GM23338 (cell line): ENCODE measurements at regions not wholly inside any gene's neighbourhood (a gene's known extent, or its start where the extent isn't known, plus 50 kb on each side); places are given as distances from the start of the nearest gene placed in this dataset.

Experiments used
- ATAC-seq: fragments of 200-7000 bp; cut with Tn5 transposase; 3 replicates; pipeline ENCODE4 v1.9.1; 2020
- DNase-seq: peaks from one replicate; pipeline ENCODE4 v3.0.0-alpha.2; 2015; ENCODE audit warnings: low spot score
- H2AFZ ChIP-seq: fragments of 200-600 bp; sonication (generic); 2 replicates; pipeline ENCODE4 v1.8.0; 2016; ENCODE audit warnings: antibody characterized with exemption, mild to moderate bottlenecking, moderate library complexity
- H3F3A ChIP-seq: fragments of 200-600 bp; sonication (generic); replicated peaks from 2 replicates; pipeline ENCODE4 v1.8.0; 2017; ENCODE audit warnings: antibody characterized with exemption, mixed run types, low read depth
- H3K27ac ChIP-seq: fragments of 200-600 bp; sonication (generic); 2 replicates; pipeline ENCODE4 v1.6.1; 2016; ENCODE audit warnings: low read depth
- H3K27me3 ChIP-seq: fragments of 200-600 bp; sonication (generic); 2 replicates; pipeline ENCODE4 v1.8.0; 2016; ENCODE audit warnings: mild to moderate bottlenecking, mixed run types, moderate library complexity; ENCODE audit not compliant: insufficient read depth
- H3K36me3 ChIP-seq: fragments of 200-600 bp; sonication (generic); 2 replicates; pipeline ENCODE4 v1.8.0; 2016; ENCODE audit warnings: mild to moderate bottlenecking; ENCODE audit not compliant: insufficient read depth
- H3K4me1 ChIP-seq: fragments of 200-600 bp; sonication (generic); 2 replicates; pipeline ENCODE4 v1.8.0; 2016; ENCODE audit warnings: mild to moderate bottlenecking, moderate library complexity; ENCODE audit not compliant: insufficient read depth
- H3K4me2 ChIP-seq: fragments of 200-600 bp; sonication (generic); 2 replicates; pipeline ENCODE4 v1.7.1; 2017; ENCODE audit warnings: mixed run types
- H3K4me3 ChIP-seq: fragments of 200-600 bp; sonication (generic); 2 replicates; pipeline ENCODE4 v1.6.1; 2016; ENCODE audit warnings: mixed run types
- H3K79me2 ChIP-seq: fragments of 200-600 bp; sonication (generic); replicated peaks from 2 replicates; pipeline ENCODE4 v1.8.0; 2017; ENCODE audit warnings: mild to moderate bottlenecking; ENCODE audit not compliant: insufficient read depth
- H3K9me2 ChIP-seq: fragments of 200-600 bp; sonication (generic); 2 replicates; pipeline ENCODE4 v1.8.0; 2017; ENCODE audit not compliant: insufficient read depth
- H4K20me1 ChIP-seq: fragments of 200-600 bp; sonication (generic); replicated peaks from 2 replicates; pipeline ENCODE4 v1.8.0; 2017; ENCODE audit warnings: mild to moderate bottlenecking; ENCODE audit not compliant: insufficient read depth
- H3K27ac Mint-ChIP-seq: 2 replicates; pipeline ENCODE4 v1.8.0; 2020; ENCODE audit warnings: inconsistent platforms, mild to moderate bottlenecking, moderate library complexity, mixed read lengths
- H3K27me3 Mint-ChIP-seq: 3 replicates; pipeline ENCODE4 v1.8.0; 2022; ENCODE audit warnings: low read depth, mild to moderate bottlenecking, moderate library complexity, mixed read lengths, inconsistent platforms; ENCODE audit not compliant: insufficient read depth, poor library complexity
- H3K36me3 Mint-ChIP-seq: 3 replicates; pipeline ENCODE4 v1.8.0; 2021; ENCODE audit warnings: low read depth, mild to moderate bottlenecking, inconsistent platforms, moderate library complexity, mixed read lengths
- H3K4me1 Mint-ChIP-seq: 3 replicates; pipeline ENCODE4 v1.8.0; 2020; ENCODE audit warnings: mild to moderate bottlenecking, inconsistent platforms, mixed read lengths
- H3K4me3 Mint-ChIP-seq: 3 replicates; pipeline ENCODE4 v1.8.0; 2021; ENCODE audit warnings: moderate library complexity, mild to moderate bottlenecking, inconsistent platforms, mixed read lengths
- H3K9me3 Mint-ChIP-seq: 3 replicates; pipeline ENCODE4 v1.8.0; 2020; ENCODE audit warnings: moderate library complexity, mild to moderate bottlenecking, inconsistent platforms, mixed read lengths
- ETS1 ChIP-seq: IDR thresholded peaks from 2 replicates; pipeline ENCODE4 v1.6.1; 2016; ENCODE audit warnings: antibody characterized with exemption
- EZH2 ChIP-seq: fragments of 200-600 bp; sonication (generic); IDR thresholded peaks from one replicate; pipeline ENCODE4 v1.8.0; 2017; ENCODE audit warnings: antibody characterized with exemption, mild to moderate bottlenecking, low read depth; ENCODE audit not compliant: unreplicated experiment
- NANOG ChIP-seq: IDR thresholded peaks from 2 replicates; pipeline ENCODE4 v1.6.1; 2016; ENCODE audit warnings: antibody characterized with exemption, borderline replicate concordance
- POLR2AphosphoS5 ChIP-seq: IDR thresholded peaks from 2 replicates; pipeline ENCODE4 v1.6.1; 2016; ENCODE audit warnings: antibody characterized with exemption, low read depth
- STAT1 ChIP-seq: IDR thresholded peaks from one replicate; pipeline ENCODE4 v1.6.1; 2016; ENCODE audit warnings: antibody characterized with exemption; ENCODE audit not compliant: unreplicated experiment
- ZNF331 ChIP-seq: fragments of 250-450 bp; sonication (Bioruptor Pico); IDR thresholded peaks from 2 replicates; pipeline ENCODE4 v1.5.0; 2020; ENCODE audit warnings: low read depth, mild to moderate bottlenecking, moderate library complexity
- TF ChIP-seq, protein P1 (sequence below): fragments of 250-450 bp; sonication (Bioruptor Pico); IDR thresholded peaks from 2 replicates; pipeline ENCODE4 v1.5.0; 2020; ENCODE audit warnings: mild to moderate bottlenecking, moderate library complexity

DNA sequence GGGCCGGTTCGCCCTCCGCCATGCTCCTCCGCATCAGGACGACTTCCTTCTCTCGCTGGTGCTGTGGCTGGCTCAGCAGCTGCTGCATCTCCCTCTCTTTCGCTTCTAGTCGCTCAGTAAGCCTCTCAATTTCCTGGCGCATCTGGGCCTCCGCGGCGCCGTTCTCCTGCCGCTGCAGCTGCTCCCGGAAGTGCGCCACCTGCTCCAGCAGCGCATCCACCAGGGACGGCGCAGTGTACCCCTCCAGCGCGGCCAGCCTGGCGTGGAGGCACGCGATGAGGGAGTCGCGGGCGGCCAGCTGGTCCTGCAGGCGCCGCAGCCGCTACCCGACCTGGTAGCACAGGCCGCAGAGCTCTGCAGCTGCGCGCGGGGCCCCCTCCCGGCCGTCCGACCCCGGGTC is 97.4 kb upstream of the MED14 start (continued):
- TF ChIP-seq, protein P1, sequence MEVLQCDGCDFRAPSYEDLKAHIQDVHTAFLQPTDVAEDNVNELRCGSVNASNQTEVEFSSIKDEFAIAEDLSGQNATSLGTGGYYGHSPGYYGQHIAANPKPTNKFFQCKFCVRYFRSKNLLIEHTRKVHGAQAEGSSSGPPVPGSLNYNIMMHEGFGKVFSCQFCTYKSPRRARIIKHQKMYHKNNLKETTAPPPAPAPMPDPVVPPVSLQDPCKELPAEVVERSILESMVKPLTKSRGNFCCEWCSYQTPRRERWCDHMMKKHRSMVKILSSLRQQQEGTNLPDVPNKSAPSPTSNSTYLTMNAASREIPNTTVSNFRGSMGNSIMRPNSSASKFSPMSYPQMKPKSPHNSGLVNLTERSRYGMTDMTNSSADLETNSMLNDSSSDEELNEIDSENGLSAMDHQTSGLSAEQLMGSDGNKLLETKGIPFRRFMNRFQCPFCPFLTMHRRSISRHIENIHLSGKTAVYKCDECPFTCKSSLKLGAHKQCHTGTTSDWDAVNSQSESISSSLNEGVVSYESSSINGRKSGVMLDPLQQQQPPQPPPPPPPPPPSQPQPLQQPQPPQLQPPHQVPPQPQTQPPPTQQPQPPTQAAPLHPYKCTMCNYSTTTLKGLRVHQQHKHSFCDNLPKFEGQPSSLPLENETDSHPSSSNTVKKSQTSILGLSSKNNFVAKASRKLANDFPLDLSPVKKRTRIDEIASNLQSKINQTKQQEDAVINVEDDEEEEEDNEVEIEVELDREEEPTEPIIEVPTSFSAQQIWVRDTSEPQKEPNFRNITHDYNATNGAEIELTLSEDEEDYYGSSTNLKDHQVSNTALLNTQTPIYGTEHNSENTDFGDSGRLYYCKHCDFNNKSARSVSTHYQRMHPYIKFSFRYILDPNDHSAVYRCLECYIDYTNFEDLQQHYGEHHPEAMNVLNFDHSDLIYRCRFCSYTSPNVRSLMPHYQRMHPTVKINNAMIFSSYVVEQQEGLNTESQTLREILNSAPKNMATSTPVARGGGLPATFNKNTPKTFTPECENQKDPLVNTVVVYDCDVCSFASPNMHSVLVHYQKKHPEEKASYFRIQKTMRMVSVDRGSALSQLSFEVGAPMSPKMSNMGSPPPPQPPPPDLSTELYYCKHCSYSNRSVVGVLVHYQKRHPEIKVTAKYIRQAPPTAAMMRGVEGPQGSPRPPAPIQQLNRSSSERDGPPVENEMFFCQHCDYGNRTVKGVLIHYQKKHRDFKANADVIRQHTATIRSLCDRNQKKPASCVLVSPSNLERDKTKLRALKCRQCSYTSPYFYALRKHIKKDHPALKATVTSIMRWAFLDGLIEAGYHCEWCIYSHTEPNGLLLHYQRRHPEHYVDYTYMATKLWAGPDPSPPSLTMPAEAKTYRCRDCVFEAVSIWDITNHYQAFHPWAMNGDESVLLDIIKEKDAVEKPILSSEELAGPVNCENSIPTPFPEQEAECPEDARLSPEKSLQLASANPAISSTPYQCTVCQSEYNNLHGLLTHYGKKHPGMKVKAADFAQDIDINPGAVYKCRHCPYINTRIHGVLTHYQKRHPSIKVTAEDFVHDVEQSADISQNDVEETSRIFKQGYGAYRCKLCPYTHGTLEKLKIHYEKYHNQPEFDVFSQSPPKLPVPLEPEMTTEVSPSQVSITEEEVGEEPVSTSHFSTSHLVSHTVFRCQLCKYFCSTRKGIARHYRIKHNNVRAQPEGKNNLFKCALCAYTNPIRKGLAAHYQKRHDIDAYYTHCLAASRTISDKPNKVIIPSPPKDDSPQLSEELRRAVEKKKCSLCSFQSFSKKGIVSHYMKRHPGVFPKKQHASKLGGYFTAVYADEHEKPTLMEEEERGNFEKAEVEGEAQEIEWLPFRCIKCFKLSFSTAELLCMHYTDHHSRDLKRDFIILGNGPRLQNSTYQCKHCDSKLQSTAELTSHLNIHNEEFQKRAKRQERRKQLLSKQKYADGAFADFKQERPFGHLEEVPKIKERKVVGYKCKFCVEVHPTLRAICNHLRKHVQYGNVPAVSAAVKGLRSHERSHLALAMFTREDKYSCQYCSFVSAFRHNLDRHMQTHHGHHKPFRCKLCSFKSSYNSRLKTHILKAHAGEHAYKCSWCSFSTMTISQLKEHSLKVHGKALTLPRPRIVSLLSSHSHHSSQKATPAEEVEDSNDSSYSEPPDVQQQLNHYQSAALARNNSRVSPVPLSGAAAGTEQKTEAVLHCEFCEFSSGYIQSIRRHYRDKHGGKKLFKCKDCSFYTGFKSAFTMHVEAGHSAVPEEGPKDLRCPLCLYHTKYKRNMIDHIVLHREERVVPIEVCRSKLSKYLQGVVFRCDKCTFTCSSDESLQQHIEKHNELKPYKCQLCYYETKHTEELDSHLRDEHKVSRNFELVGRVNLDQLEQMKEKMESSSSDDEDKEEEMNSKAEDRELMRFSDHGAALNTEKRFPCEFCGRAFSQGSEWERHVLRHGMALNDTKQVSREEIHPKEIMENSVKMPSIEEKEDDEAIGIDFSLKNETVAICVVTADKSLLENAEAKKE (CRISPR knock-in tag): no peak
- TF ChIP-seq NANOG (no peak), ETS1 (no peak), ZNF331 (no peak)

GRCh38 chrX:40834225-40834624 is 98.9 kb upstream of the MED14 start:
- DNase-seq (no peak), ATAC-seq (no peak)
- H3K36me3 ChIP-seq: no peaks in the 10 kb centered on the region
- peaks cover 3% of the 10 kb centered on the region for H3K27me3 Mint-ChIP-seq
- peaks cover 17% of the 10 kb centered on the region; the same call in 2 of the 3 replicates for H3K9me3 Mint-ChIP-seq
- no peak overlapping the region for H3K4me2 ChIP-seq
- H3K4me3 Mint-ChIP-seq: no peak overlapping the region
- no peak overlapping the region for H3K27ac Mint-ChIP-seq
- H3K36me3 Mint-ChIP-seq: peaks cover 34% of the 10 kb centered on the region
- H3K9me2 ChIP-seq: 0 out of 2 replicates have a peak, but pooled peaks cover 3% of the 10 kb centered on the region
- H2AFZ ChIP-seq: no peak overlapping the region
- no peaks in the 10 kb centered on the region for H3K4me1 ChIP-seq
- peaks cover 7% of the 10 kb centered on the region; the same call in 2 of the 3 replicates for H3K4me1 Mint-ChIP-seq
- no peaks in the 10 kb centered on the region for H3K79me2 ChIP-seq
- no peaks in the 10 kb centered on the region for H3F3A ChIP-seq
- no peaks in the 10 kb centered on the region for H4K20me1 ChIP-seq
- H3K4me3 ChIP-seq: no peak overlapping the region
- no peak overlapping the region for H3K27ac ChIP-seq
- no peaks in the 10 kb centered on the region for H3K27me3 ChIP-seq
- TF ChIP-seq EZH2 (no peak), POLR2AphosphoS5 (no peak), NANOG (no peak), STAT1 (no peak), ZNF331 (no peak)
- TF ChIP-seq, protein P1 (CRISPR knock-in tag): no peak
